Mesendoderm (in vitro differentiated cells): ENCODE measurements at regions not wholly inside any gene's neighbourhood (a gene's known extent, or its start where the extent isn't known, plus 50 kb on each side); places are given as distances from the start of the nearest gene placed in this dataset.

ENCODE experiments used
- DNase-seq: peaks from one replicate; pipeline ENCODE4 v3.0.0; 2013
- H2AK5ac ChIP-seq: 2 replicates; pipeline ENCODE4 v1.6.1; 2013; ENCODE audit warnings: low read length, inconsistent platforms
- H2BK120ac ChIP-seq: 2 replicates; pipeline ENCODE4 v1.6.1; 2013; ENCODE audit warnings: low read depth, mild to moderate bottlenecking, low read length, moderate library complexity, mixed read lengths
- H2BK15ac ChIP-seq: replicated peaks from 2 replicates; pipeline ENCODE4 v1.6.1; 2013; ENCODE audit warnings: low read depth, mild to moderate bottlenecking, moderate library complexity
- H2BK5ac ChIP-seq: 2 replicates; pipeline ENCODE4 v1.6.1; 2013; ENCODE audit warnings: low read length, inconsistent platforms
- H3K18ac ChIP-seq: 2 replicates; pipeline ENCODE4 v1.6.1; 2013; ENCODE audit warnings: mild to moderate bottlenecking, low read length, mixed read lengths
- H3K23ac ChIP-seq: one replicate; pipeline ENCODE4 v1.6.1; 2013; ENCODE audit warnings: low read length
- H3K27ac ChIP-seq: 2 replicates; pipeline ENCODE4 v1.5.1; 2013; ENCODE audit warnings: low read depth, mild to moderate bottlenecking, inconsistent platforms, low read length, moderate library complexity
- H3K27me3 ChIP-seq: 2 replicates; pipeline ENCODE4 v1.6.1; 2013; ENCODE audit warnings: low read length, control low read depth, mild to moderate bottlenecking, inconsistent platforms; ENCODE audit not compliant: insufficient read depth, poor library complexity
- H3K36me3 ChIP-seq: 2 replicates; pipeline ENCODE4 v1.6.1; 2013; ENCODE audit warnings: low read length, inconsistent platforms; ENCODE audit not compliant: control insufficient read depth, insufficient read depth
- H3K4ac ChIP-seq: one replicate; pipeline ENCODE4 v1.6.1; 2013; ENCODE audit warnings: low read depth, mild to moderate bottlenecking, low read length, moderate library complexity
- H3K4me1 ChIP-seq: 2 replicates; pipeline ENCODE4 v1.6.1; 2013; ENCODE audit warnings: low read depth, low read length, inconsistent platforms; ENCODE audit not compliant: control insufficient read depth
- H3K4me2 ChIP-seq: 2 replicates; pipeline ENCODE4 v1.6.1; 2013; ENCODE audit warnings: low read length
- H3K4me3 ChIP-seq: 2 replicates; pipeline ENCODE4 v1.5.1; 2013; ENCODE audit warnings: mild to moderate bottlenecking, low read length
- H3K56ac ChIP-seq: one replicate; pipeline ENCODE4 v1.6.1; 2013; ENCODE audit warnings: low read length
- H3K79me1 ChIP-seq: 2 replicates; pipeline ENCODE4 v1.6.1; 2013; ENCODE audit warnings: low read length, inconsistent platforms
- H3K79me2 ChIP-seq: 2 replicates; pipeline ENCODE4 v1.6.1; 2013; ENCODE audit warnings: mild to moderate bottlenecking, low read length; ENCODE audit not compliant: control insufficient read depth, insufficient read depth
- H3K9ac ChIP-seq: 2 replicates; pipeline ENCODE4 v1.6.1; 2013; ENCODE audit warnings: low read length, inconsistent platforms
- H4K5ac ChIP-seq: one replicate; pipeline ENCODE4 v1.6.1; 2013; ENCODE audit warnings: low read length
- H4K8ac ChIP-seq: one replicate; pipeline ENCODE4 v1.6.1; 2013; ENCODE audit warnings: low read depth, mild to moderate bottlenecking, control low read depth, low read length, moderate library complexity
- WGBS: extraction: QIAGEN DNeasy Blood & Tissue Kit; methylation state at CpG from one replicate; pipeline ENCODE4 v1.1.7; 2013; ENCODE audit warnings: low lambda C conversion rate, missing lambda C conversion rate; ENCODE audit not compliant: insufficient coverage; ENCODE audit errors: extremely low coverage; 5-methylcytosine and 5-hydroxymethylcytosine counted together

DNA sequence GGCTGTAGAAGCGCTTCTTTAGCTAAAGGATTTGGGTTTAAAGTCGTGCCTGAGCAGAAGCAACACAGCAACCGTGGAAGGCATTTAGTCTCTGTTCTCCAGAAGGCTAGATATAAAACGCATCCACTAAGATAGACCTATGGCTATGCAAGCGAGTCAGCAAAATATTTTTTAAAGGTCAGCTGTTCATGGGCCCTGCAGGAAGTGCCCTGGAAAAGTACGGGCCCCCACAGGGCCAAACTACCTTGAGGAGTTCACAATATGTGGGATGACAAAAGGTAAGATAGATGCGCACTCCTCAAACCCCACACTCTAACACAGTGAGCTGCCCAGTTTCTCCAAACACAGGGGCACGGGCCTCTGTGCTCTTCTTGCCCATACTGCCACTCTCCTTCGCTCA lies 261.6 kb downstream of the VPS13C start:
- DNase-seq = no peak
- no peak overlapping the region for H3K4ac ChIP-seq
- no peak overlapping the region for H2BK15ac ChIP-seq
- no peaks in the 10 kb centered on the region for H3K27me3 ChIP-seq
- H3K27ac ChIP-seq = no peak overlapping the region
- H3K36me3 ChIP-seq = no peaks in the 10 kb centered on the region
- H3K4me2 ChIP-seq = no peak overlapping the region
- H3K79me2 ChIP-seq = no peaks in the 10 kb centered on the region
- no peak overlapping the region for H4K8ac ChIP-seq
- no peaks in the 10 kb centered on the region for H3K4me1 ChIP-seq
- no peak overlapping the region for H2BK120ac ChIP-seq
- no peak overlapping the region for H2AK5ac ChIP-seq
- no peak overlapping the region for H3K56ac ChIP-seq
- H3K18ac ChIP-seq = no peak overlapping the region
- H3K23ac ChIP-seq = no peak overlapping the region
- H3K9ac ChIP-seq = no peak overlapping the region
- H3K4me3 ChIP-seq = no peak overlapping the region
- no CpG with 5 or more reads among the region's 9 CpGs for WGBS
- no peak overlapping the region for H2BK5ac ChIP-seq
- no peak overlapping the region for H4K5ac ChIP-seq
- no peaks in the 10 kb centered on the region for H3K79me1 ChIP-seq

DNA sequence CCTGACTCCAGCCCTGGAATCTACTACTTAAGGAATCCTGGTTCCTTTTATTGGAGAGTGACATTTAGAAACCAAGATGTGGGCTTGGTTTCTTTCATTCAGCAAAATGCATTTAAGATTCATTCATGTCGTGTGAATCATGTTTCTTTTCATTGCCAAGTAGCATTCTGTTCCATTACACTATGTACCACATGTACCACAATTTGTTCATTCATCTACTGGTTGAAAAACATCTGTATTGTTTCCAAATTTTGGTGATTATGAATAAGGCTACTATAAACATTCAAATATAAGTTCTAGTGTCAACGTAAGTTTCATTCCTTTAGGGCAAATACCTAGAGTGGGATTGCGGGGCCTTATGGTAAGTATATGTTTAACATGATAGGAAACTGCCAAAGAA lies 264.2 kb downstream of the VPS13C start:
- H2BK5ac ChIP-seq = no peak overlapping the region
- DNase-seq = no peak

DNA sequence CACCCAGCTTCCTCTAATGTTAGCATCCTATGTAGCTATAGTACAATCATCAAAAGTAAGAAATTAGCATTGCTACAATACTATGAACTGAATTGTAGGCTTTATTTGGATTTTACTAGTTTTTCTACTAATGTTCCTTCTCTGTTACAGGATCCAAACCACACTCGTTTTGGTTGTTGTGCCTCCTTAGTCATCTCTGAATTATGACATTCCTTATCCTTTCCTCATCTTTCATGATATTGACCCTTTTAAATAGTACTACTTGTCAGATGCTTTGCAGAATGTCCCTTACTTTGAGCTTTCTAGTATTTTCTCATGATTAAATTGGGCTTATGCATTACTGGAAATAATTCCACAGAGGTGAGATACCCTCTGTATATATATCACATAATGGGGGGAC lies 265.4 kb downstream of the VPS13C start:
- Histone ChIP-seq H3K18ac (no peak overlapping the region), H2AK5ac (no peak overlapping the region), H3K36me3 (no peaks in the 10 kb centered on the region), H3K56ac (no peak overlapping the region), H3K4me1 (no peaks in the 10 kb centered on the region), H4K5ac (no peak overlapping the region), H3K27me3 (no peaks in the 10 kb centered on the region), H3K27ac (no peak overlapping the region), H3K23ac (no peak overlapping the region), H3K79me2 (no peaks in the 10 kb centered on the region), H3K79me1 (no peaks in the 10 kb centered on the region), H2BK15ac (no peak overlapping the region), H2BK120ac (no peak overlapping the region), H4K8ac (no peak overlapping the region), H3K4ac (no peak overlapping the region), H2BK5ac (no peak overlapping the region), H3K9ac (no peak overlapping the region), H3K4me2 (no peak overlapping the region), H3K4me3 (no peak overlapping the region)
- WGBS = no CpG with 5 or more reads among the region's 1 CpG
- no peak for DNase-seq

More for the DNA sequence above, 264.2 kb downstream of the VPS13C start:
- Histone ChIP-seq H3K23ac (no peak overlapping the region), H4K5ac (no peak overlapping the region), H2BK120ac (no peak overlapping the region), H3K79me1 (no peaks in the 10 kb centered on the region), H3K27ac (no peak overlapping the region), H4K8ac (no peak overlapping the region), H3K27me3 (no peaks in the 10 kb centered on the region), H3K4ac (no peak overlapping the region), H3K9ac (no peak overlapping the region), H2BK15ac (no peak overlapping the region), H3K56ac (no peak overlapping the region), H2AK5ac (no peak overlapping the region), H3K18ac (no peak overlapping the region), H3K79me2 (no peaks in the 10 kb centered on the region), H3K4me2 (no peak overlapping the region), H3K4me3 (no peak overlapping the region), H3K4me1 (no peaks in the 10 kb centered on the region), H3K36me3 (no peaks in the 10 kb centered on the region)
- no CpG with 5 or more reads among the region's 3 CpGs for WGBS

DNA sequence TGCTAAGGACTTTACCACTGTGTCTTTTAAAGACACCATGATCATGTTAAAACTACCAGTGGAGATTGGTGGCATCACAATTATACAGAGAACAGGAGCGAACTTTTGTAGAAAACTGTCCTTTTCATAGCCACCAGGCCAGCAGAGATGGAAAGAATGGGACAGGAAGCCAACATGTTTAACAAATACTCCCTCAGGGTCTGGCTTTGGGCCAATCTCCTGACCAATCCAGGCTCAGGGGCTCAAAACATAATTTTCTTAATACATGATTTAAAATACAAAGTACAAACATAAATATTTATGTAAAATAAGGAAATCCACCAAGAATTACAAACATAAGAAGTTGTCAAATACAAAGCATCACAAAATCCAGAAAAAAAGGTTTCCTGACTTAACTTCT lies 266.0 kb downstream of the VPS13C start:
- Histone ChIP-seq H2AK5ac (no peak overlapping the region), H2BK120ac (no peak overlapping the region), H3K79me1 (no peaks in the 10 kb centered on the region), H4K5ac (no peak overlapping the region), H3K56ac (no peak overlapping the region), H3K4me1 (no peaks in the 10 kb centered on the region), H3K4me2 (no peak overlapping the region), H3K4ac (no peak overlapping the region), H3K27ac (no peak overlapping the region), H3K9ac (no peak overlapping the region), H2BK15ac (no peak overlapping the region), H3K79me2 (no peaks in the 10 kb centered on the region), H3K4me3 (no peak overlapping the region), H3K23ac (no peak overlapping the region), H2BK5ac (no peak overlapping the region), H4K8ac (no peak overlapping the region), H3K36me3 (no peaks in the 10 kb centered on the region), H3K18ac (no peak overlapping the region), H3K27me3 (no peaks in the 10 kb centered on the region)
- no peak for DNase-seq
- WGBS = no CpG with 5 or more reads among the region's 1 CpG

DNA sequence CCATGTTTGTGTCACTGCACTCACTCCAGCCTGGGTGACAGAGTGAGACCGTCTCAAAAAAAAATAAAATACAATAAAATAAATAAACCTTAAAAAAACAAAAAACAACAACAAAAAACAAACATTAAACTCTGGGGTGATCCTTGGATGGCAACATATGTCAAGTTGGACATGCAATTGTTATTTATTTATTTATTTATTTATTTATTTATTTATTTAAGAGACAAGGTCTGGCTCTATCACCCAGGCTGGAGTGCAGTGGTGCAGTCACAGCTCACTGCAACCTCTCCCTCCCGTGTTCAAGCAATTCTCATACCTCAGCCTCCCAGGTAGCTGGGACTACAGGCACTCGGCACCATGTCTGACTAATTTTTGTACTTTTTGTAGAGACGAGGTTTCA lies 275.5 kb downstream of the VPS13C start:
- Histone ChIP-seq H4K5ac (no peak overlapping the region), H3K4me1 (no peaks in the 10 kb centered on the region), H3K36me3 (no peaks in the 10 kb centered on the region), H3K27ac (no peak overlapping the region), H4K8ac (no peak overlapping the region), H3K4me2 (no peak overlapping the region), H2BK15ac (no peak overlapping the region), H3K4ac (no peak overlapping the region), H3K9ac (no peak overlapping the region), H3K56ac (no peak overlapping the region), H3K79me2 (no peaks in the 10 kb centered on the region), H3K79me1 (no peaks in the 10 kb centered on the region), H3K23ac (no peak overlapping the region), H2BK120ac (no peak overlapping the region), H3K27me3 (no peaks in the 10 kb centered on the region), H3K4me3 (no peak overlapping the region), H3K18ac (no peak overlapping the region), H2BK5ac (no peak overlapping the region), H2AK5ac (no peak overlapping the region)
- DNase-seq = no peak
- no CpG with 5 or more reads among the region's 4 CpGs for WGBS

DNA sequence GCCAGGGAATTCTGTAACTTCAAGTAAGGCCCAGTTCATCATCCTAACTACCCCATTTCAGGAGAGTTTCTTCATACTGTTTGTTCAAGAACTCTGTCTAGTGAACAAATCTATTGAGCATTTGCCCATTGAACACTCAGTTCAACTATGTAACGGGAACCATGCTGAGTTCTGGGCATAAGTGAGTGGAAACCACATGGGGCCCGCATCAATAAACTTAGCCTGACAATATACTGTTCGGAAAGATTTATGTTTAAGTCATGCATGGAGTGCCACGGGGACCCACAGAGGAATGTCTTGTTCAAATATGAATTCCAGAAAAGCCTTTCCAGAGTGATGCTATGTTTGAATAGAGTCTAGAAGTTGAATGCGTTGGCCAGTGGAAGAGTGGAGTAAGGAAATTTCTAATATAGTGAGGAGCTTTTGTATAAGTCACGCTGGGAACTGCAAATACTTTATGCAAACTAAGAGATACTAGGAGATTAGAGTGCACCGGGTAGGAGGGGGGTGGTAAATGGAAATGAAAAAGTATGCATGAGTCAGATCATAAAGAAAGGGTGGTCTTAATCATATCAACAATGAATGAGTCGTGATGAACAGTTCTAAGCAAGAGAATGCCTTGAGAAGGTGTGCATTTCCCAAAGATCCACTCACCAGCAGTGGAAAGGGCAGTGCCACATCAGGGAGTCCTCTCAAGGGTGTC lies 279.8 kb downstream of the VPS13C start:
- no peaks in the 10 kb centered on the region for H3K27me3 ChIP-seq
- no peaks in the 10 kb centered on the region for H3K79me1 ChIP-seq
- H3K9ac ChIP-seq = no peak overlapping the region
- H3K4me2 ChIP-seq = no peak overlapping the region
- H2BK120ac ChIP-seq = no peak overlapping the region
- WGBS = no CpG with 5 or more reads among the region's 8 CpGs
- no peak overlapping the region for H2BK15ac ChIP-seq
- H2AK5ac ChIP-seq = no peak overlapping the region
- no peaks in the 10 kb centered on the region for H3K79me2 ChIP-seq
- H3K4ac ChIP-seq = no peak overlapping the region
- H3K18ac ChIP-seq = no peak overlapping the region
- H4K8ac ChIP-seq = no peak overlapping the region
- H3K36me3 ChIP-seq = no peaks in the 10 kb centered on the region
- no peak overlapping the region for H2BK5ac ChIP-seq
- H3K56ac ChIP-seq = no peak overlapping the region
- H3K4me3 ChIP-seq = no peak overlapping the region
- no peak for DNase-seq
- no peaks in the 10 kb centered on the region for H3K4me1 ChIP-seq
- H3K23ac ChIP-seq = no peak overlapping the region
- H3K27ac ChIP-seq = no peak overlapping the region
- H4K5ac ChIP-seq = no peak overlapping the region
